Bronchial epithelial cell (primary cell): ENCODE measurements at regions not wholly inside any gene's neighbourhood (a gene's known extent, or its start where the extent isn't known, plus 50 kb on each side); places are given as distances from the start of the nearest gene placed in this dataset.

ENCODE experiments used
- DNase-seq: peaks from one replicate; pipeline ENCODE4 v3.0.0-alpha.2; 2010; ENCODE audit warnings: low read depth
- FAIRE-seq: peaks from 2 replicates; lab custom pipeline; 2011; peaks lifted over from hg19 to GRCh38; lab: Jason Lieb, UNC
- H3K27me3 ChIP-seq: 2 replicates; pipeline ENCODE4 v1.5.1; 2011; ENCODE audit warnings: low read length; ENCODE audit not compliant: control insufficient read depth, insufficient read depth
- H3K36me3 ChIP-seq: 2 replicates; pipeline ENCODE4 v1.5.1; 2011; ENCODE audit warnings: low read length; ENCODE audit not compliant: control insufficient read depth, insufficient read depth
- H3K4me3 ChIP-seq: 2 replicates; pipeline ENCODE4 v1.5.1; 2011; ENCODE audit warnings: mild to moderate bottlenecking, low read depth, low read length, control low read depth
- TF ChIP-seq, protein P1 (sequence below): IDR thresholded peaks from 2 replicates; pipeline ENCODE4 v1.5.1; 2011; ENCODE audit warnings: mild to moderate bottlenecking, moderate library complexity, low read length, control low read depth, inconsistent platforms; ENCODE audit not compliant: insufficient read depth, severe bottlenecking

DNA sequence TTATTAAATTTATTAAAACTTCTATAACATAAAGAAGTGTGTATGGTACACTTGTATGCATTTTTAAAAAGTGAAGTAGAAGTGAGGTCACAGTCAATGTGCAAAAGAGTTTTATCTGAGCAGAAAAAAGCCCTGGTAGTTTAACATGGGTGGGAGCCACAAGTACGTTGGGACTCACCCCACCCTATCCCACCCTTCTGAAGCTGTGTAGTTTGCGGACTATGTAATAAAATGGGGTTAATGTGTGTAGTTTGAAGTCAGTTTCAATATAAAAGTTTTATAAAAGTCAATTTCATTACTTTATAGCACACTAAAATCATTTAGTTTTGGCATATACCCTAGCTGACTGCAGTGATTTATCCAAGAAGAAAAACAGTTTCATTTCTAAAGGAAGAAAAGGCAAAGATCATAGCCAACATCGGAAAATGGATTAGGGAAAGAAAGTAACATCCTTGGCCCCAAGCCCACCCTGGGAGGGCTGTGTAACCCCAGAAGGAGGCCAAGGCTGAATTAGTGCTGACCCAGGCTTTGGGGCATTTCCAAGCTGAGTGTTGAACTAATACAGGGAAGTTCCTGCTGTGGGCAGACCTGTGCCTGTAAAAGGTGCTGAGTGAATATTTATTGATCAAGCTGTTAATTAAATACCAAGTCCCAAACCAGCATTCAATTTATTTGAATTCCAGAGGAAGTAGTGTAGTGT is 398.6 kb upstream of the ADAMTSL1 start:
- TF ChIP-seq, protein P1, sequence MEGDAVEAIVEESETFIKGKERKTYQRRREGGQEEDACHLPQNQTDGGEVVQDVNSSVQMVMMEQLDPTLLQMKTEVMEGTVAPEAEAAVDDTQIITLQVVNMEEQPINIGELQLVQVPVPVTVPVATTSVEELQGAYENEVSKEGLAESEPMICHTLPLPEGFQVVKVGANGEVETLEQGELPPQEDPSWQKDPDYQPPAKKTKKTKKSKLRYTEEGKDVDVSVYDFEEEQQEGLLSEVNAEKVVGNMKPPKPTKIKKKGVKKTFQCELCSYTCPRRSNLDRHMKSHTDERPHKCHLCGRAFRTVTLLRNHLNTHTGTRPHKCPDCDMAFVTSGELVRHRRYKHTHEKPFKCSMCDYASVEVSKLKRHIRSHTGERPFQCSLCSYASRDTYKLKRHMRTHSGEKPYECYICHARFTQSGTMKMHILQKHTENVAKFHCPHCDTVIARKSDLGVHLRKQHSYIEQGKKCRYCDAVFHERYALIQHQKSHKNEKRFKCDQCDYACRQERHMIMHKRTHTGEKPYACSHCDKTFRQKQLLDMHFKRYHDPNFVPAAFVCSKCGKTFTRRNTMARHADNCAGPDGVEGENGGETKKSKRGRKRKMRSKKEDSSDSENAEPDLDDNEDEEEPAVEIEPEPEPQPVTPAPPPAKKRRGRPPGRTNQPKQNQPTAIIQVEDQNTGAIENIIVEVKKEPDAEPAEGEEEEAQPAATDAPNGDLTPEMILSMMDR = no peak
- H3K27me3 ChIP-seq = no peaks in the 10 kb centered on the region
- DNase-seq (no peak), FAIRE-seq (no peak)
- no peak overlapping the region for H3K4me3 ChIP-seq
- H3K36me3 ChIP-seq = no peaks in the 10 kb centered on the region

- FAIRE-seq (no peak), DNase-seq (peak; percentile 10)
- no peak overlapping the region for H3K4me3 ChIP-seq
- TF ChIP-seq, protein P1 = no peak
- H3K36me3 ChIP-seq = no peaks in the 10 kb centered on the region
- H3K27me3 ChIP-seq = no peaks in the 10 kb centered on the region
These were observed 395.8 kb upstream of the ADAMTSL1 start for GRCh38 chr9:18077941-18078678.

GRCh38 chr9:18092138-18092537 is 381.8 kb upstream of the ADAMTSL1 start:
- Histone ChIP-seq H3K36me3 (no peaks in the 10 kb centered on the region), H3K4me3 (no peak overlapping the region), H3K27me3 (no peaks in the 10 kb centered on the region)
- DNase-seq (no peak), FAIRE-seq (no peak)
- TF ChIP-seq, protein P1 = no peak

GRCh38 chr9:18106006-18106560 is 367.9 kb upstream of the ADAMTSL1 start:
- TF ChIP-seq, protein P1 = no peak
- no peak overlapping the region for H3K4me3 ChIP-seq
- DNase-seq (no peak), FAIRE-seq (no peak)
- no peaks in the 10 kb centered on the region for H3K27me3 ChIP-seq
- no peaks in the 10 kb centered on the region for H3K36me3 ChIP-seq

- no peak for DNase-seq
- no peak overlapping the region for H3K4me3 ChIP-seq
- H3K36me3 ChIP-seq = no peaks in the 10 kb centered on the region
- FAIRE-seq = no peak
- TF ChIP-seq, protein P1 = no peak
- H3K27me3 ChIP-seq = no peaks in the 10 kb centered on the region
These were observed 364.3 kb upstream of the ADAMTSL1 start for GRCh38 chr9:18109675-18110074.
